Body of pancreas (tissue), 4 donors: ENCODE measurements at regions not wholly inside any gene's neighbourhood (a gene's known extent, or its start where the extent isn't known, plus 50 kb on each side); places are given as distances from the start of the nearest gene placed in this dataset.

Experiments used
- ATAC-seq: fragments of 150-250 bp; one replicate; pipeline ENCODE4 v1.9.1; 2016
- DNase-seq, 4 donors: peaks; one replicate each; pipeline ENCODE4 v3.0.0-alpha.2; 2019
- H3K27ac ChIP-seq, 4 donors: fragments of 200-600 bp; sonication (generic); 1 replicate in 3 of 4; 2 replicates in 1 of 4; pipeline versions ENCODE4 v1.5.1 to v1.6.1; 2016 to 2019; ENCODE audit warnings: mild to moderate bottlenecking in 1 of 4, mixed read lengths in 1 of 4, moderate library complexity in 1 of 4
- H3K27me3 ChIP-seq, 2 donors: fragments of 200-600 bp; sonication (generic); one replicate each; pipeline ENCODE4 v1.6.0; 2016; ENCODE audit warnings: mild to moderate bottlenecking in 1 of 2
- H3K36me3 ChIP-seq, 2 donors: fragments of 200-600 bp; sonication (generic); replicated peaks in 1 of 2; 2 replicates each; pipeline ENCODE4 v1.5.1; 2016; ENCODE audit warnings: low read depth in 2 of 2; ENCODE audit not compliant: insufficient read depth in 1 of 2
- H3K4me1 ChIP-seq: fragments of 200-600 bp; sonication (generic); one replicate; pipeline ENCODE4 v1.6.0; 2016
- H3K4me3 ChIP-seq, 2 donors: fragments of 200-600 bp; sonication (generic); 1 replicate in 1 of 2; 2 replicates in 1 of 2; pipeline ENCODE4 v1.5.1; 2016 to 2019
- H3K9me3 ChIP-seq, 3 donors: fragments of 200-600 bp; sonication (generic); 1 replicate in 2 of 3; 2 replicates in 1 of 3; pipeline ENCODE4 v1.5.1; 2016
- CTCF ChIP-seq, 7 experiments: fragments of 450-650 bp in 4 of 7; fragments of 200-600 bp in 3 of 7; sonication (generic) in 3 of 7; IDR thresholded peaks; one replicate each; pipeline ENCODE4 v1.5.1; 2016 to 2019; ENCODE audit warnings: antibody characterized with exemption in 7 of 7
- POLR2A ChIP-seq, 3 donors: fragments of 450-650 bp; IDR thresholded peaks; one replicate each; pipeline ENCODE4 v1.6.1; 2016; ENCODE audit warnings: antibody characterized with exemption in 3 of 3, mild to moderate bottlenecking in 2 of 3
- WGBS, 2 donors: methylation state at CpG; one replicate each; pipeline ENCODE4 v1.1.5; 2017; 5-methylcytosine and 5-hydroxymethylcytosine counted together
- intact Hi-C: fragments of 100-400 bp; cut with DNase I; formaldehyde crosslinking; loops from one replicate; pipeline ENCODE4 v1.15.1; 2023

GRCh38 chr3:7847021-7847420 is 654.6 kb upstream of the LMCD1 start:
- Histone ChIP-seq H3K27ac (no peak overlapping the region), H3K9me3 (no peaks in the 10 kb centered on the region), H3K4me3 (no peak overlapping the region), H3K27me3 (no peaks in the 10 kb centered on the region), H3K36me3 (no peaks in the 10 kb centered on the region), H3K4me1 (no peaks in the 10 kb centered on the region)
- no peak for ATAC-seq
- intact Hi-C loops, result no loop called here
- TF ChIP-seq POLR2A (IDR thresholded peaks at IDR 0.05) (no peak), CTCF (IDR thresholded peaks at IDR 0.05) (no peak)
- no peak for DNase-seq
- WGBS, 2 donors, result 25 to 31% methylated on average over 2 of the region's 2 CpGs

- Histone ChIP-seq H3K27ac (no peak overlapping the region), H3K4me1 (no peaks in the 10 kb centered on the region), H3K9me3 (no peaks in the 10 kb centered on the region), H3K4me3 (no peak overlapping the region), H3K36me3 (no peaks in the 10 kb centered on the region), H3K27me3 (no peaks in the 10 kb centered on the region)
- WGBS, 2 donors, result 42 to 54% methylated on average over 6 of the region's 6 CpGs
- TF ChIP-seq CTCF (IDR thresholded peaks at IDR 0.05) (no peak), POLR2A (IDR thresholded peaks at IDR 0.05) (no peak)
- intact Hi-C loops, result no loop called here
- no peak for DNase-seq
- ATAC-seq, result no peak
Observed at GRCh38 chr3:7847521-7847920, 654.1 kb upstream of the LMCD1 start.

- H3K27me3 ChIP-seq, result no peaks in the 10 kb centered on the region
- intact Hi-C loops, result no loop called here
- no peak overlapping the region for H3K27ac ChIP-seq
- no peaks in the 10 kb centered on the region for H3K36me3 ChIP-seq
- TF ChIP-seq CTCF (IDR thresholded peaks at IDR 0.05) (no peak), POLR2A (IDR thresholded peaks at IDR 0.05) (no peak)
- no peak overlapping the region for H3K4me3 ChIP-seq
- DNase-seq, result no peak
- H3K4me1 ChIP-seq, result no peaks in the 10 kb centered on the region
- no peaks in the 10 kb centered on the region for H3K9me3 ChIP-seq
- ATAC-seq, result no peak
- 78 to 81% methylated on average over 3 of the region's 3 CpGs for WGBS, 2 donors
Observed at GRCh38 chr3:7854266-7854665, 647.4 kb upstream of the LMCD1 start.

GRCh38 chr3:7854721-7855120 is 646.9 kb upstream of the LMCD1 start:
- no peaks in the 10 kb centered on the region for H3K9me3 ChIP-seq
- no peak for TF ChIP-seq POLR2A (IDR thresholded peaks at IDR 0.05)
- TF ChIP-seq CTCF (IDR thresholded peaks at IDR 0.05), result no peak
- H3K36me3 ChIP-seq, result no peaks in the 10 kb centered on the region
- no peaks in the 10 kb centered on the region for H3K4me1 ChIP-seq
- 44 to 72% methylated on average over 5 of the region's 5 CpGs for WGBS, 2 donors
- H3K27me3 ChIP-seq, result no peaks in the 10 kb centered on the region
- no peak for DNase-seq
- no peak overlapping the region for H3K27ac ChIP-seq
- no peak for ATAC-seq
- intact Hi-C loops, result no loop called here
- H3K4me3 ChIP-seq, result no peak overlapping the region

GRCh38 chr3:7865611-7866010 is 636.0 kb upstream of the LMCD1 start:
- ATAC-seq (no peak), DNase-seq (no peak)
- H3K9me3 ChIP-seq, result no peaks in the 10 kb centered on the region
- no peaks in the 10 kb centered on the region for H3K27me3 ChIP-seq
- H3K4me3 ChIP-seq, result no peak overlapping the region
- H3K36me3 ChIP-seq, result no peaks in the 10 kb centered on the region
- intact Hi-C loops, result no loop called here
- no peak overlapping the region for H3K27ac ChIP-seq
- 60 to 84% methylated on average over 4 of the region's 4 CpGs for WGBS, 2 donors
- H3K4me1 ChIP-seq, result no peaks in the 10 kb centered on the region
- TF ChIP-seq CTCF (IDR thresholded peaks at IDR 0.05), result no peak
- no peak for TF ChIP-seq POLR2A (IDR thresholded peaks at IDR 0.05)
